ENCODE measurements at regions not wholly inside any gene's neighbourhood (a gene's known extent, or its start where the extent isn't known, plus 50 kb on each side); places are given as distances from the start of the nearest gene placed in this dataset.

- TF ChIP-seq POLR2A (IDR thresholded peaks at IDR 0.05), result no peak
- TF ChIP-seq CTCF (IDR thresholded peaks at IDR 0.05), result no peak
- 33 to 36% methylated on average over 4 of the region's 4 CpGs for WGBS, 2 donors
These were observed 236.4 kb downstream of the FOXA2 start for GRCh38 chr20:22348010-22348409.

GRCh38 chr20:22346716-22347115 lies 237.7 kb downstream of the FOXA2 start:
- WGBS, 2 donors, result 44 to 45% methylated on average over 4 of the region's 4 CpGs
- no peaks in the 10 kb centered on the region for H3K9me3 ChIP-seq
- H3K27me3 ChIP-seq, result no peaks in the 10 kb centered on the region
- TF ChIP-seq CTCF (IDR thresholded peaks at IDR 0.05), result no peak
- TF ChIP-seq POLR2A (IDR thresholded peaks at IDR 0.05), result no peak
- intact Hi-C loops (cut with DNase I), result no loop called here
- H3K36me3 ChIP-seq (replicated peaks in 1 of 2; ENCODE audit: insufficient read depth in 1 of 2, low read depth in 2 of 2), result no peaks in the 10 kb centered on the region
- ATAC-seq (no peak), DNase-seq (no peak)
- H3K27ac ChIP-seq, result no peak overlapping the region
- H3K4me3 ChIP-seq, result no peak overlapping the region
- H3K4me1 ChIP-seq, result no peaks in the 10 kb centered on the region

More at GRCh38 chr20:22348010-22348409, 236.4 kb downstream of the FOXA2 start:
- DNase-seq, result no peak
- no peak for ATAC-seq
- no peak overlapping the region for H3K27ac ChIP-seq
- no peaks in the 10 kb centered on the region for H3K36me3 ChIP-seq (replicated peaks in 1 of 2; ENCODE audit: insufficient read depth in 1 of 2, low read depth in 2 of 2)
- no peak overlapping the region for H3K4me3 ChIP-seq
- no peaks in the 10 kb centered on the region for H3K27me3 ChIP-seq
- H3K4me1 ChIP-seq, result no peaks in the 10 kb centered on the region
- no peaks in the 10 kb centered on the region for H3K9me3 ChIP-seq
- intact Hi-C loops (cut with DNase I), result no loop called here

GRCh38 chr20:22343612-22344011 lies 240.8 kb downstream of the FOXA2 start:
- Histone ChIP-seq H3K27ac (no peak overlapping the region), H3K9me3 (no peaks in the 10 kb centered on the region), H3K4me1 (no peaks in the 10 kb centered on the region), H3K4me3 (no peak overlapping the region), H3K27me3 (no peaks in the 10 kb centered on the region), H3K36me3 (replicated peaks in 1 of 2; ENCODE audit: insufficient read depth in 1 of 2, low read depth in 2 of 2) (no peaks in the 10 kb centered on the region)
- TF ChIP-seq POLR2A (IDR thresholded peaks at IDR 0.05), result no peak
- intact Hi-C loops (cut with DNase I), result loop anchor here (5.0 kb wide), 2 partner anchors 249 to 339 kb away; no protein-coding TSS in a partner anchor
- DNase-seq (no peak), ATAC-seq (no peak)
- 94 to 95% methylated on average over 20 to 24 of the region's 29 CpGs for WGBS, 2 donors

- no peaks in the 10 kb centered on the region for H3K27me3 ChIP-seq
- no peaks in the 10 kb centered on the region for H3K36me3 ChIP-seq (replicated peaks in 1 of 2; ENCODE audit: insufficient read depth in 1 of 2, low read depth in 2 of 2)
- no peak for TF ChIP-seq POLR2A (IDR thresholded peaks at IDR 0.05)
- no peak for TF ChIP-seq CTCF (IDR thresholded peaks at IDR 0.05)
- H3K9me3 ChIP-seq, result no peaks in the 10 kb centered on the region
- intact Hi-C loops (cut with DNase I), result loop anchor here (5.0 kb wide), 2 partner anchors 250 to 340 kb away; no protein-coding TSS in a partner anchor
- no peak overlapping the region for H3K4me3 ChIP-seq
- no peaks in the 10 kb centered on the region for H3K4me1 ChIP-seq
- DNase-seq (no peak), ATAC-seq (no peak)
- WGBS, 2 donors, result 63 to 65% methylated on average over 4 of the region's 4 CpGs
- H3K27ac ChIP-seq, result no peak overlapping the region
These were observed 242.0 kb downstream of the FOXA2 start for GRCh38 chr20:22342410-22342809.

- Histone ChIP-seq H3K27me3 (no peaks in the 10 kb centered on the region), H3K9me3 (no peaks in the 10 kb centered on the region), H3K36me3 (replicated peaks in 1 of 2; ENCODE audit: insufficient read depth in 1 of 2, low read depth in 2 of 2) (no peaks in the 10 kb centered on the region), H3K27ac (no peak overlapping the region), H3K4me3 (no peak overlapping the region), H3K4me1 (no peaks in the 10 kb centered on the region)
- intact Hi-C loops (cut with DNase I), result loop anchor here (5.0 kb wide), 2 partner anchors 251 to 341 kb away; no protein-coding TSS in a partner anchor
- 56 to 61% methylated on average over 6 of the region's 6 CpGs for WGBS, 2 donors
- no peak for ATAC-seq
- DNase-seq, result no peak
- TF ChIP-seq POLR2A (IDR thresholded peaks at IDR 0.05) (no peak), CTCF (IDR thresholded peaks at IDR 0.05) (no peak)
These were observed 242.9 kb downstream of the FOXA2 start for GRCh38 chr20:22341508-22341907.

All from body of pancreas (tissue), 4 donors.